Left lung (tissue), 4 donors: ENCODE measurements at regions not wholly inside any gene's neighbourhood (a gene's known extent, or its start where the extent isn't known, plus 50 kb on each side); places are given as distances from the start of the nearest gene placed in this dataset.

ENCODE experiments used
- ATAC-seq: fragments of 200-7000 bp; cut with Tn5 transposase; one replicate; pipeline ENCODE4 v1.9.1; 2020; ENCODE audit warnings: moderate library complexity
- DNase-seq, 4 donors: peaks; one replicate each; pipeline ENCODE4 v3.0.0-alpha.2; 2013 to 2020
- H3K27ac ChIP-seq, 2 donors: fragments of 200-600 bp; sonication (generic) in 1 of 2; one replicate each; pipeline versions ENCODE4 v1.5.0 to v1.8.0; 2020 to 2021
- H3K27me3 ChIP-seq, 2 donors: fragments of 200-600 bp; sonication (generic) in 1 of 2; one replicate each; pipeline versions ENCODE4 v1.5.0 to v1.8.0; 2020 to 2021
- H3K36me3 ChIP-seq, 2 donors: fragments of 200-600 bp; sonication (generic) in 1 of 2; one replicate each; pipeline versions ENCODE4 v1.5.0 to v1.8.0; 2020 to 2021
- H3K4me1 ChIP-seq, 2 donors: fragments of 200-600 bp; one replicate each; pipeline ENCODE4 v1.8.0; 2021
- H3K4me3 ChIP-seq, 2 donors: fragments of 200-600 bp; sonication (generic) in 1 of 2; one replicate each; pipeline versions ENCODE4 v1.5.0 to v1.8.0; 2020 to 2021; ENCODE audit warnings: mild to moderate bottlenecking in 1 of 2
- H3K9me3 ChIP-seq, 2 donors: fragments of 200-600 bp; sonication (generic) in 1 of 2; one replicate each; pipeline versions ENCODE4 v1.5.0 to v1.8.0; 2020 to 2021
- CTCF ChIP-seq, 2 donors: fragments of 200-600 bp; sonication (generic) in 1 of 2; IDR thresholded peaks; one replicate each; pipeline versions ENCODE4 v1.5.0 to v1.8.0; 2021; ENCODE audit warnings: antibody characterized with exemption in 2 of 2
- intact Hi-C, 2 donors: fragments of 100-400 bp; cut with DNase I; formaldehyde crosslinking; loops; one replicate each; pipeline versions ENCODE4 v1.11.2 to v1.14.2; 2022
- donor health status: DM: no; HTN: yes; CAD: no.
- donor health status: DM: no; HTN: no; CAD: no.

- H3K9me3 ChIP-seq: peaks cover 0 to 9% of the 10 kb centered on the region in 2 donors
- ATAC-seq (no peak), DNase-seq (no peak)
- peak overlapping the region in 1 of 2 donors; percentile 11 for H3K27ac ChIP-seq
- TF ChIP-seq CTCF (IDR thresholded peaks at IDR 0.05): no peak
- H3K36me3 ChIP-seq: no peaks in the 10 kb centered on the region
- intact Hi-C loops: no loop called here
- no peak overlapping the region for H3K4me3 ChIP-seq
- H3K4me1 ChIP-seq: peaks cover 0 to 24% of the 10 kb centered on the region in 2 donors
- no peaks in the 10 kb centered on the region for H3K27me3 ChIP-seq
Measured at GRCh38 chr10:7046615-7047014, 364.2 kb downstream of the SFMBT2 start.

GRCh38 chr10:7045891-7046599, 364.8 kb downstream of the SFMBT2 start:
- peak in 2 of 4 donors; percentile 10 to 44 for DNase-seq
- no peak for TF ChIP-seq CTCF (IDR thresholded peaks at IDR 0.05)

GRCh38 chr10:7043055-7043653, 367.7 kb downstream of the SFMBT2 start:
- Histone ChIP-seq H3K36me3 (no peaks in the 10 kb centered on the region), H3K27me3 (no peaks in the 10 kb centered on the region), H3K4me3 (no peak overlapping the region), H3K4me1 (peaks cover 0 to 24% of the 10 kb centered on the region in 2 donors), H3K27ac (no peak overlapping the region), H3K9me3 (no peaks in the 10 kb centered on the region)
- DNase-seq: peak in 1 of 4 donors; percentile 30
- intact Hi-C loops: no loop called here
- peak; percentile 46 for ATAC-seq
- no peak for TF ChIP-seq CTCF (IDR thresholded peaks at IDR 0.05)

More at GRCh38 chr10:7045891-7046599, 364.8 kb downstream of the SFMBT2 start:
- Histone ChIP-seq H3K27ac (peak overlapping the region in 1 of 2 donors; percentile 11), H3K4me1 (peaks cover 0 to 24% of the 10 kb centered on the region in 2 donors), H3K27me3 (no peaks in the 10 kb centered on the region), H3K36me3 (no peaks in the 10 kb centered on the region), H3K9me3 (peaks cover 0 to 9% of the 10 kb centered on the region in 2 donors), H3K4me3 (no peak overlapping the region)
- ATAC-seq: peak; percentile 86
- intact Hi-C loops: no loop called here

GRCh38 chr10:7042419-7043054, 368.3 kb downstream of the SFMBT2 start:
- no peak overlapping the region for H3K4me3 ChIP-seq
- no peak for TF ChIP-seq CTCF (IDR thresholded peaks at IDR 0.05)

GRCh38 chr10:7042000-7042399, 368.8 kb downstream of the SFMBT2 start:
- no peaks in the 10 kb centered on the region for H3K36me3 ChIP-seq
- no peak overlapping the region for H3K27ac ChIP-seq
- DNase-seq (peak in 1 of 4 donors; percentile 33), ATAC-seq (no peak)
- H3K4me3 ChIP-seq: no peak overlapping the region
- no peaks in the 10 kb centered on the region for H3K27me3 ChIP-seq
- no peaks in the 10 kb centered on the region for H3K9me3 ChIP-seq
- intact Hi-C loops: no loop called here
- peaks cover 0 to 26% of the 10 kb centered on the region in 2 donors for H3K4me1 ChIP-seq
- TF ChIP-seq CTCF (IDR thresholded peaks at IDR 0.05): no peak

More at GRCh38 chr10:7042419-7043054, 368.3 kb downstream of the SFMBT2 start:
- no peak overlapping the region for H3K27ac ChIP-seq
- no peak for ATAC-seq
- peaks cover 0 to 24% of the 10 kb centered on the region in 2 donors for H3K4me1 ChIP-seq
- no peaks in the 10 kb centered on the region for H3K27me3 ChIP-seq
- H3K9me3 ChIP-seq: no peaks in the 10 kb centered on the region
- H3K36me3 ChIP-seq: no peaks in the 10 kb centered on the region
- intact Hi-C loops: no loop called here
- no peak for DNase-seq
